ENCODE measurements at regions not wholly inside any gene's neighbourhood (a gene's known extent, or its start where the extent isn't known, plus 50 kb on each side); places are given as distances from the start of the nearest gene placed in this dataset.
"Not testable (repeated sequence)": the region's sequence is repeated elsewhere in the genome, so short reads cannot be mapped to it uniquely, and the experiment has no call there.

DNA sequence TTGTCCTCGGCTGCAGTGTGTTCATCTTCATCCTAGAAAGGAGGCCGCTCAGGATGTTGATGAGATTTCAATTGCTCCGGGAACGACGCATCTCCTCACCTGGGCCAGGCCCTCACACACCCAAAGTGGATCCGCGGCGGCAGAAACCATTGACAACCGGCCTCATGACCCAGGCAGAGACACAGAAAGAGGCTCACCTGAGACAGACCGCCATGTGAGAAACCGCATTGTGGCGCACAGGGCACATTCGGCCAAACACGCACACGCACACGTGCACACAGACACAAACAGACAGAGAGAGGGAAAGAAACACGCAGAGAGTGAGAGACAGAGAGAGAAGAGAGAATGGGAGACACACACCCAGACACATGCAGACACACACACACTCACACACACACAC is 3879.3 kb downstream of the SRGAP2C start:
- Mint-ChIP-seq H3K36me3 (ENCODE audit: low read depth) (peaks cover 29% of the 10 kb centered on the region), H3K9me3 (peaks cover 39% of the 10 kb centered on the region; the same call in 2 of the 3 replicates), H3K27me3 (ENCODE audit: insufficient read depth, low read depth, poor library complexity) (peaks cover 14% of the 10 kb centered on the region)
- H2AFZ ChIP-seq; H3K27ac Mint-ChIP-seq; H3K4me1 ChIP-seq (ENCODE audit: insufficient read depth); DNase-seq (ENCODE audit: low spot score); H3K36me3 ChIP-seq (ENCODE audit: insufficient read depth); H3K4me3 ChIP-seq; ATAC-seq; H3K4me2 ChIP-seq; H3K4me1 Mint-ChIP-seq; H3K27me3 ChIP-seq (ENCODE audit: insufficient read depth); H3K9me2 ChIP-seq (ENCODE audit: insufficient read depth); H4K20me1 ChIP-seq (replicated peaks; ENCODE audit: insufficient read depth); H3K4me3 Mint-ChIP-seq; H3F3A ChIP-seq (replicated peaks; ENCODE audit: low read depth); H3K79me2 ChIP-seq (replicated peaks; ENCODE audit: insufficient read depth); H3K27ac ChIP-seq (ENCODE audit: low read depth): not testable (repeated sequence)

DNA sequence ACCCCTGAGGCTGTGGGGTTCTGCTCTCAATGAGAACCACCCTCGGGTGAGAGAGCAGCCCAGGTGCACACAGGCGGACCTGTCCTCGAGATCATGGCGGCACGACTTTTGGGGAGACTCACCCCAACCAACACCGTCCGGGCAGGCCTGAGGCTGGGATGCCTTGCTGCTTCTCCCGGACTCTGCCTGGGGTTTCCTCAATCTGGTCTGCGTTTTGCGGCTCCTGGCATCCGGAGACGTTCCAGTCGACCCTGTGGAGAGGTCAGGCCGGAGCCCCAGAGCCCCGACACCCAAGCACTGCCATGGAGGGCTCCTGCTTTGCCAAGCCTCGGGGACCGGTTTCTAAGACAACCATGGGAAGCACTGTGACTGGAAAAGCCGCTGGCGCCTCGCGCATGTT is 3879.7 kb downstream of the SRGAP2C start:
- DNase-seq (ENCODE audit: low spot score), result no peak
- H3K27ac Mint-ChIP-seq, result no peak overlapping the region
- Histone ChIP-seq H4K20me1 (replicated peaks; ENCODE audit: insufficient read depth) (no peaks in the 10 kb centered on the region), H3K4me3 (no peak overlapping the region), H3K79me2 (replicated peaks; ENCODE audit: insufficient read depth) (no peaks in the 10 kb centered on the region), H3K27me3 (ENCODE audit: insufficient read depth) (no peaks in the 10 kb centered on the region), H3K27ac (ENCODE audit: low read depth) (no peak overlapping the region), H3F3A (replicated peaks; ENCODE audit: low read depth) (no peaks in the 10 kb centered on the region), H2AFZ (no peak overlapping the region), H3K4me1 (ENCODE audit: insufficient read depth) (no peaks in the 10 kb centered on the region), H3K4me2 (no peak overlapping the region), H3K9me2 (ENCODE audit: insufficient read depth) (no peaks in the 10 kb centered on the region), H3K36me3 (ENCODE audit: insufficient read depth) (no peaks in the 10 kb centered on the region; the same call in 1 of the 2 replicates)
- no peak overlapping the region for H3K4me3 Mint-ChIP-seq
- H3K9me3 Mint-ChIP-seq, result peaks cover 44% of the 10 kb centered on the region; the same call in 2 of the 3 replicates
- peaks cover 32% of the 10 kb centered on the region for H3K36me3 Mint-ChIP-seq (ENCODE audit: low read depth)
- no peak for ATAC-seq
- no peak for TF ChIP-seq POLR2AphosphoS5 (IDR thresholded peaks at IDR 0.05; ENCODE audit: low read depth)
- TF ChIP-seq ZNF331 (CRISPR knock-in tag; IDR thresholded peaks at IDR 0.05; ENCODE audit: low read depth), result no peak
- H3K27me3 Mint-ChIP-seq (ENCODE audit: insufficient read depth, low read depth, poor library complexity), result peaks cover 14% of the 10 kb centered on the region
- H3K4me1 Mint-ChIP-seq, result no peaks in the 10 kb centered on the region

DNA sequence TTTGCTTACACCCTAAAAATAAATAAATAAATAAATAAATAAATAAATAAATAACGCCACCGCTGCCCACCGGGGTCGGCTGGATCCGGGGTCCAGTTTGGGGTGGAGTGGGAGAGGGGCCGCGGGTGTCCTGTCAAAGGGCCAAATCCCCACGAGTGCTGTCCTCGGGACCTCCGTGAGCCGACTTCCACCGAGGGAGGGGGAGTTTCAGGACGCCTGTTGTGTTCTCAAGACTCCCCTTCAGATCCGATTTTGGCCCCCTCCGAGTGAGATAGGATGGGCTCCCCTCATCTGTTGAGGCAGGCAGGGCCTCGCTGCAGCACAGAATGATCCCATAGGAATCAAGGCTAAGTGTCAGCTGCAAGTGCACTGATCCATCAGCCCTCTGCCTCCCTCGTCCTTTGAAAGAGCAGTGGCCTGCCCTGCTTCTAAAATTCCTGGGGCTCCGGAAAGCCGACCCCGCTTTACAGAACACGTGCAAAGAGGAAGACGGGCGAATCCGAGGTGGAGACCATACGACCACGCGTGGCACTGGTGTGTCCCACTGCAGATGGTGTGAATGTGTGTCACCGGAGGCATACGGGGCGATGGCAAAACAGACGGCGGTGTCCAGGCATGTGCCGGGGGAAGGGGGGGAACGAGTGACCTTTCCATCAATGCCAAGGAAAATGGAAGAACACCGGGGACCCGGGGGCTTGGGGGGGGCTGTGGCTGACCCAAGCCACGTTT is 3880.5 kb downstream of the SRGAP2C start:
- H3K4me1 ChIP-seq (ENCODE audit: insufficient read depth), result no peaks in the 10 kb centered on the region
- H4K20me1 ChIP-seq (replicated peaks; ENCODE audit: insufficient read depth), result no peaks in the 10 kb centered on the region
- H3K27me3 ChIP-seq (ENCODE audit: insufficient read depth), result no peaks in the 10 kb centered on the region
- no peaks in the 10 kb centered on the region for H3F3A ChIP-seq (replicated peaks; ENCODE audit: low read depth)
- H3K4me3 ChIP-seq, result no peak overlapping the region
- H3K27ac Mint-ChIP-seq, result no peak overlapping the region
- H3K27me3 Mint-ChIP-seq (ENCODE audit: insufficient read depth, low read depth, poor library complexity), result peaks cover 15% of the 10 kb centered on the region
- H3K36me3 Mint-ChIP-seq (ENCODE audit: low read depth), result peaks cover 40% of the 10 kb centered on the region
- H3K36me3 ChIP-seq (ENCODE audit: insufficient read depth), result no peaks in the 10 kb centered on the region; the same call in 1 of the 2 replicates
- H3K9me3 Mint-ChIP-seq, result peaks cover 52% of the 10 kb centered on the region; the same call in 2 of the 3 replicates
- ATAC-seq, result no peak
- no peak overlapping the region for H3K27ac ChIP-seq (ENCODE audit: low read depth)
- no peaks in the 10 kb centered on the region for H3K9me2 ChIP-seq (ENCODE audit: insufficient read depth)
- DNase-seq (ENCODE audit: low spot score), result no peak
- no peak overlapping the region for H3K4me3 Mint-ChIP-seq
- no peak overlapping the region for H3K4me2 ChIP-seq
- H3K4me1 Mint-ChIP-seq, result no peaks in the 10 kb centered on the region
- H3K79me2 ChIP-seq (replicated peaks; ENCODE audit: insufficient read depth), result no peaks in the 10 kb centered on the region
- no peak overlapping the region for H2AFZ ChIP-seq
- no peak for TF ChIP-seq STAT1 (IDR thresholded peaks at IDR 0.05; ENCODE audit: unreplicated experiment)
- TF ChIP-seq, protein P1, sequence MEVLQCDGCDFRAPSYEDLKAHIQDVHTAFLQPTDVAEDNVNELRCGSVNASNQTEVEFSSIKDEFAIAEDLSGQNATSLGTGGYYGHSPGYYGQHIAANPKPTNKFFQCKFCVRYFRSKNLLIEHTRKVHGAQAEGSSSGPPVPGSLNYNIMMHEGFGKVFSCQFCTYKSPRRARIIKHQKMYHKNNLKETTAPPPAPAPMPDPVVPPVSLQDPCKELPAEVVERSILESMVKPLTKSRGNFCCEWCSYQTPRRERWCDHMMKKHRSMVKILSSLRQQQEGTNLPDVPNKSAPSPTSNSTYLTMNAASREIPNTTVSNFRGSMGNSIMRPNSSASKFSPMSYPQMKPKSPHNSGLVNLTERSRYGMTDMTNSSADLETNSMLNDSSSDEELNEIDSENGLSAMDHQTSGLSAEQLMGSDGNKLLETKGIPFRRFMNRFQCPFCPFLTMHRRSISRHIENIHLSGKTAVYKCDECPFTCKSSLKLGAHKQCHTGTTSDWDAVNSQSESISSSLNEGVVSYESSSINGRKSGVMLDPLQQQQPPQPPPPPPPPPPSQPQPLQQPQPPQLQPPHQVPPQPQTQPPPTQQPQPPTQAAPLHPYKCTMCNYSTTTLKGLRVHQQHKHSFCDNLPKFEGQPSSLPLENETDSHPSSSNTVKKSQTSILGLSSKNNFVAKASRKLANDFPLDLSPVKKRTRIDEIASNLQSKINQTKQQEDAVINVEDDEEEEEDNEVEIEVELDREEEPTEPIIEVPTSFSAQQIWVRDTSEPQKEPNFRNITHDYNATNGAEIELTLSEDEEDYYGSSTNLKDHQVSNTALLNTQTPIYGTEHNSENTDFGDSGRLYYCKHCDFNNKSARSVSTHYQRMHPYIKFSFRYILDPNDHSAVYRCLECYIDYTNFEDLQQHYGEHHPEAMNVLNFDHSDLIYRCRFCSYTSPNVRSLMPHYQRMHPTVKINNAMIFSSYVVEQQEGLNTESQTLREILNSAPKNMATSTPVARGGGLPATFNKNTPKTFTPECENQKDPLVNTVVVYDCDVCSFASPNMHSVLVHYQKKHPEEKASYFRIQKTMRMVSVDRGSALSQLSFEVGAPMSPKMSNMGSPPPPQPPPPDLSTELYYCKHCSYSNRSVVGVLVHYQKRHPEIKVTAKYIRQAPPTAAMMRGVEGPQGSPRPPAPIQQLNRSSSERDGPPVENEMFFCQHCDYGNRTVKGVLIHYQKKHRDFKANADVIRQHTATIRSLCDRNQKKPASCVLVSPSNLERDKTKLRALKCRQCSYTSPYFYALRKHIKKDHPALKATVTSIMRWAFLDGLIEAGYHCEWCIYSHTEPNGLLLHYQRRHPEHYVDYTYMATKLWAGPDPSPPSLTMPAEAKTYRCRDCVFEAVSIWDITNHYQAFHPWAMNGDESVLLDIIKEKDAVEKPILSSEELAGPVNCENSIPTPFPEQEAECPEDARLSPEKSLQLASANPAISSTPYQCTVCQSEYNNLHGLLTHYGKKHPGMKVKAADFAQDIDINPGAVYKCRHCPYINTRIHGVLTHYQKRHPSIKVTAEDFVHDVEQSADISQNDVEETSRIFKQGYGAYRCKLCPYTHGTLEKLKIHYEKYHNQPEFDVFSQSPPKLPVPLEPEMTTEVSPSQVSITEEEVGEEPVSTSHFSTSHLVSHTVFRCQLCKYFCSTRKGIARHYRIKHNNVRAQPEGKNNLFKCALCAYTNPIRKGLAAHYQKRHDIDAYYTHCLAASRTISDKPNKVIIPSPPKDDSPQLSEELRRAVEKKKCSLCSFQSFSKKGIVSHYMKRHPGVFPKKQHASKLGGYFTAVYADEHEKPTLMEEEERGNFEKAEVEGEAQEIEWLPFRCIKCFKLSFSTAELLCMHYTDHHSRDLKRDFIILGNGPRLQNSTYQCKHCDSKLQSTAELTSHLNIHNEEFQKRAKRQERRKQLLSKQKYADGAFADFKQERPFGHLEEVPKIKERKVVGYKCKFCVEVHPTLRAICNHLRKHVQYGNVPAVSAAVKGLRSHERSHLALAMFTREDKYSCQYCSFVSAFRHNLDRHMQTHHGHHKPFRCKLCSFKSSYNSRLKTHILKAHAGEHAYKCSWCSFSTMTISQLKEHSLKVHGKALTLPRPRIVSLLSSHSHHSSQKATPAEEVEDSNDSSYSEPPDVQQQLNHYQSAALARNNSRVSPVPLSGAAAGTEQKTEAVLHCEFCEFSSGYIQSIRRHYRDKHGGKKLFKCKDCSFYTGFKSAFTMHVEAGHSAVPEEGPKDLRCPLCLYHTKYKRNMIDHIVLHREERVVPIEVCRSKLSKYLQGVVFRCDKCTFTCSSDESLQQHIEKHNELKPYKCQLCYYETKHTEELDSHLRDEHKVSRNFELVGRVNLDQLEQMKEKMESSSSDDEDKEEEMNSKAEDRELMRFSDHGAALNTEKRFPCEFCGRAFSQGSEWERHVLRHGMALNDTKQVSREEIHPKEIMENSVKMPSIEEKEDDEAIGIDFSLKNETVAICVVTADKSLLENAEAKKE (CRISPR knock-in tag; IDR thresholded peaks at IDR 0.05), result no peak
- TF ChIP-seq, protein P2, sequence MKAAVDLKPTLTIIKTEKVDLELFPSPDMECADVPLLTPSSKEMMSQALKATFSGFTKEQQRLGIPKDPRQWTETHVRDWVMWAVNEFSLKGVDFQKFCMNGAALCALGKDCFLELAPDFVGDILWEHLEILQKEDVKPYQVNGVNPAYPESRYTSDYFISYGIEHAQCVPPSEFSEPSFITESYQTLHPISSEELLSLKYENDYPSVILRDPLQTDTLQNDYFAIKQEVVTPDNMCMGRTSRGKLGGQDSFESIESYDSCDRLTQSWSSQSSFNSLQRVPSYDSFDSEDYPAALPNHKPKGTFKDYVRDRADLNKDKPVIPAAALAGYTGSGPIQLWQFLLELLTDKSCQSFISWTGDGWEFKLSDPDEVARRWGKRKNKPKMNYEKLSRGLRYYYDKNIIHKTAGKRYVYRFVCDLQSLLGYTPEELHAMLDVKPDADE (IDR thresholded peaks at IDR 0.05), result no peak
- no peak for TF ChIP-seq POLR2AphosphoS5 (IDR thresholded peaks at IDR 0.05; ENCODE audit: low read depth)
- TF ChIP-seq JUNB (IDR thresholded peaks at IDR 0.05; ENCODE audit: unreplicated experiment), result no peak
- TF ChIP-seq CREB1 (CRISPR knock-in tag; IDR thresholded peaks at IDR 0.05; ENCODE audit: low read depth), result no peak
- TF ChIP-seq NANOG (IDR thresholded peaks at IDR 0.05; ENCODE audit: borderline replicate concordance), result no peak
